ENCODE measurements at regions not wholly inside any gene's neighbourhood (a gene's known extent, or its start where the extent isn't known, plus 50 kb on each side); places are given as distances from the start of the nearest gene placed in this dataset.

- POLR2A ChIA-PET = no interaction called here
Measured at GRCh38 chr4:128373628-128374027, 86.0 kb upstream of the PGRMC2 start.

GRCh38 chr4:128371876-128372275 is 84.3 kb upstream of the PGRMC2 start:
- ChIA-PET CTCF (no interaction called here), POLR2A (no interaction called here)
- no peak overlapping the region for H3K4me3 Mint-ChIP-seq
- H3K9me3 Mint-ChIP-seq = peaks cover 17% of the 10 kb centered on the region
- H3K4me1 Mint-ChIP-seq = no peaks in the 10 kb centered on the region
- no peaks in the 10 kb centered on the region for H3K27me3 Mint-ChIP-seq
- DNase-seq = no peak
- no peaks in the 10 kb centered on the region for H3K36me3 Mint-ChIP-seq (ENCODE audit: low read depth)
- H3K27ac Mint-ChIP-seq = no peak overlapping the region

More at GRCh38 chr4:128373628-128374027, 86.0 kb upstream of the PGRMC2 start:
- H3K9me3 Mint-ChIP-seq = peaks cover 14% of the 10 kb centered on the region
- H3K36me3 Mint-ChIP-seq (ENCODE audit: low read depth) = no peaks in the 10 kb centered on the region
- CTCF ChIA-PET = no interaction called here
- no peak overlapping the region for H3K4me3 Mint-ChIP-seq
- DNase-seq = no peak
- H3K27ac Mint-ChIP-seq = no peak overlapping the region
- no peaks in the 10 kb centered on the region for H3K27me3 Mint-ChIP-seq
- H3K4me1 Mint-ChIP-seq = no peaks in the 10 kb centered on the region

- H3K4me1 Mint-ChIP-seq = no peaks in the 10 kb centered on the region
- CTCF ChIA-PET = no interaction called here
Measured at GRCh38 chr4:128371001-128371777, 83.6 kb upstream of the PGRMC2 start.

GRCh38 chr4:128366212-128366611 is 78.6 kb upstream of the PGRMC2 start:
- Mint-ChIP-seq H3K9me3 (peaks cover 10% of the 10 kb centered on the region), H3K36me3 (ENCODE audit: low read depth) (no peaks in the 10 kb centered on the region), H3K27me3 (no peaks in the 10 kb centered on the region), H3K4me1 (no peaks in the 10 kb centered on the region), H3K4me3 (no peak overlapping the region), H3K27ac (no peak overlapping the region)
- ChIA-PET CTCF (no interaction called here), POLR2A (no interaction called here)
- DNase-seq = no peak

More at GRCh38 chr4:128371001-128371777, 83.6 kb upstream of the PGRMC2 start:
- no peak overlapping the region for H3K27ac Mint-ChIP-seq
- H3K36me3 Mint-ChIP-seq (ENCODE audit: low read depth) = no peaks in the 10 kb centered on the region
- H3K4me3 Mint-ChIP-seq = no peak overlapping the region
- no peaks in the 10 kb centered on the region for H3K27me3 Mint-ChIP-seq
- POLR2A ChIA-PET = no interaction called here
- DNase-seq = no peak
- peaks cover 12% of the 10 kb centered on the region for H3K9me3 Mint-ChIP-seq

GRCh38 chr4:128364565-128364964 is 77.0 kb upstream of the PGRMC2 start:
- Mint-ChIP-seq H3K27ac (no peak overlapping the region), H3K9me3 (peaks cover 6% of the 10 kb centered on the region), H3K4me1 (no peaks in the 10 kb centered on the region), H3K36me3 (ENCODE audit: low read depth) (no peaks in the 10 kb centered on the region), H3K4me3 (no peak overlapping the region), H3K27me3 (no peaks in the 10 kb centered on the region)
- ChIA-PET CTCF (no interaction called here), POLR2A (interaction anchor here (0.6 kb wide), 1 partner anchor 29 kb away, joined by 3 read pairs; no protein-coding TSS in a partner anchor)
- DNase-seq = no peak

GRCh38 chr4:128363966-128364365 is 76.4 kb upstream of the PGRMC2 start:
- Mint-ChIP-seq H3K27me3 (no peaks in the 10 kb centered on the region), H3K4me1 (no peaks in the 10 kb centered on the region), H3K4me3 (no peak overlapping the region), H3K36me3 (ENCODE audit: low read depth) (no peaks in the 10 kb centered on the region), H3K27ac (no peak overlapping the region), H3K9me3 (peaks cover 5% of the 10 kb centered on the region)
- no peak for DNase-seq
- ChIA-PET POLR2A (no interaction called here), CTCF (no interaction called here)

GRCh38 chr4:128362760-128363159 is 75.1 kb upstream of the PGRMC2 start:
- DNase-seq = no peak
- H3K4me1 Mint-ChIP-seq = no peaks in the 10 kb centered on the region
- CTCF ChIA-PET = interaction anchor here (0.6 kb wide), 1 partner anchor 148 kb away, joined by 3 read pairs; no protein-coding TSS in a partner anchor
- H3K27ac Mint-ChIP-seq = no peak overlapping the region
- H3K27me3 Mint-ChIP-seq = no peaks in the 10 kb centered on the region
- no peaks in the 10 kb centered on the region for H3K36me3 Mint-ChIP-seq (ENCODE audit: low read depth)
- H3K9me3 Mint-ChIP-seq = peaks cover under 1% of the 10 kb centered on the region
- H3K4me3 Mint-ChIP-seq = no peak overlapping the region
- POLR2A ChIA-PET = no interaction called here

- H3K27ac Mint-ChIP-seq = no peak overlapping the region
- ChIA-PET POLR2A (no interaction called here), CTCF (interaction anchor here (0.7 kb wide), 1 partner anchor 366 kb away, joined by 4 read pairs; no protein-coding TSS in a partner anchor)
- no peaks in the 10 kb centered on the region for H3K27me3 Mint-ChIP-seq
- no peaks in the 10 kb centered on the region for H3K4me1 Mint-ChIP-seq
- no peaks in the 10 kb centered on the region for H3K36me3 Mint-ChIP-seq (ENCODE audit: low read depth)
- H3K9me3 Mint-ChIP-seq = no peaks in the 10 kb centered on the region
- H3K4me3 Mint-ChIP-seq = no peak overlapping the region
- no peak for DNase-seq
Measured at GRCh38 chr4:128359422-128359821, 71.8 kb upstream of the PGRMC2 start.

GRCh38 chr4:128358913-128359279 is 71.3 kb upstream of the PGRMC2 start:
- Mint-ChIP-seq H3K36me3 (ENCODE audit: low read depth) (no peaks in the 10 kb centered on the region), H3K27ac (no peak overlapping the region), H3K9me3 (no peaks in the 10 kb centered on the region), H3K27me3 (no peaks in the 10 kb centered on the region), H3K4me1 (no peaks in the 10 kb centered on the region), H3K4me3 (no peak overlapping the region)
- ChIA-PET CTCF (interaction anchor here (0.7 kb wide), 1 partner anchor 367 kb away, joined by 4 read pairs; no protein-coding TSS in a partner anchor), POLR2A (no interaction called here)
- DNase-seq = no peak

- no peak overlapping the region for H3K4me3 Mint-ChIP-seq
- no peaks in the 10 kb centered on the region for H3K36me3 Mint-ChIP-seq (ENCODE audit: low read depth)
- no peaks in the 10 kb centered on the region for H3K9me3 Mint-ChIP-seq
- H3K27me3 Mint-ChIP-seq = no peaks in the 10 kb centered on the region
- ChIA-PET CTCF (no interaction called here), POLR2A (no interaction called here)
- H3K4me1 Mint-ChIP-seq = no peaks in the 10 kb centered on the region
- no peak for DNase-seq
- H3K27ac Mint-ChIP-seq = no peak overlapping the region
Measured at GRCh38 chr4:128358231-128358912, 70.8 kb upstream of the PGRMC2 start.

GRCh38 chr4:128357286-128357685 is 69.7 kb upstream of the PGRMC2 start:
- Mint-ChIP-seq H3K4me3 (no peak overlapping the region), H3K9me3 (no peaks in the 10 kb centered on the region), H3K4me1 (no peaks in the 10 kb centered on the region), H3K36me3 (ENCODE audit: low read depth) (no peaks in the 10 kb centered on the region), H3K27me3 (no peaks in the 10 kb centered on the region), H3K27ac (no peak overlapping the region)
- CTCF ChIA-PET = no interaction called here
- POLR2A ChIA-PET = no interaction called here
- no peak for DNase-seq

- H3K4me3 Mint-ChIP-seq = no peak overlapping the region
- CTCF ChIA-PET = no interaction called here
- peaks cover 2% of the 10 kb centered on the region for H3K9me3 Mint-ChIP-seq
- H3K4me1 Mint-ChIP-seq = no peaks in the 10 kb centered on the region
- no peaks in the 10 kb centered on the region for H3K27me3 Mint-ChIP-seq
- no peak for DNase-seq
- no peaks in the 10 kb centered on the region for H3K36me3 Mint-ChIP-seq (ENCODE audit: low read depth)
- no peak overlapping the region for H3K27ac Mint-ChIP-seq
- POLR2A ChIA-PET = no interaction called here
Measured at GRCh38 chr4:128355305-128355704, 67.7 kb upstream of the PGRMC2 start.

GRCh38 chr4:128354205-128354821 is 66.7 kb upstream of the PGRMC2 start:
- Mint-ChIP-seq H3K4me3 (no peak overlapping the region), H3K27ac (no peak overlapping the region), H3K27me3 (no peaks in the 10 kb centered on the region), H3K36me3 (ENCODE audit: low read depth) (no peaks in the 10 kb centered on the region), H3K4me1 (no peaks in the 10 kb centered on the region), H3K9me3 (peaks cover 2% of the 10 kb centered on the region)
- ChIA-PET CTCF (no interaction called here), POLR2A (no interaction called here)
- no peak for DNase-seq
